AG09319 (cell line): ENCODE measurements at regions not wholly inside any gene's neighbourhood (a gene's known extent, or its start where the extent isn't known, plus 50 kb on each side); places are given as distances from the start of the nearest gene placed in this dataset.
"Not testable (repeated sequence)": the region's sequence is repeated elsewhere in the genome, so short reads cannot be mapped to it uniquely, and the experiment has no call there.

Experiments used
- DNase-seq: peaks from one replicate; pipeline ENCODE4 v3.0.0-alpha.2; 2010; ENCODE audit warnings: low read depth; ENCODE audit errors: extremely low read depth
- CTCF ChIP-seq: IDR thresholded peaks from 2 replicates; pipeline ENCODE4 v1.5.1; 2011; ENCODE audit warnings: low read depth, mild to moderate bottlenecking, inconsistent platforms, low read length, moderate library complexity

GRCh38 chr13:100954430-100955305, 280.1 kb upstream of the TMTC4 start:
- DNase-seq, result no peak

DNA sequence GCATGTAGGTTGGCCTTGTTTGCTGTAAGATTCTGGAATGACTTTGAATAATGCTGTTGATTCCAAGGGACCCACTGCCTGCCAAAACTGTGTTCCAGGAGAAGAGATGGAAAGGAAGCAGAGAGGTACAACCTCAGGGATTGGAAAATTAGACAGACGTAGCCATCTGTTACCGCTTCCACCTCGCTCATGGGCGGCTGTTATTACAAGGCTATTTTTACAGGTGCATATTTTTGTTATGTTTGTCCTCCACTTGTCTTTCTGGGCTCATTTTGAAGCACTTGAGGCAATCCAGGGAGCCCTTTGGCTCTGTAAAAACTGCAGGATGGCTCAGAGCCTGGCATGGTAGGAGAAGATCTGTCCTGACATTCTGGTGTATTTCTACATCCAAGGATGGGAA, 276.4 kb upstream of the TMTC4 start:
- DNase-seq, result no peak
- no peak for TF ChIP-seq CTCF

More at GRCh38 chr13:100954430-100955305, 280.1 kb upstream of the TMTC4 start:
- no peak for TF ChIP-seq CTCF

GRCh38 chr13:100948937-100949336, 274.3 kb upstream of the TMTC4 start:
- DNase-seq, result not testable (repeated sequence)

GRCh38 chr13:100946588-100946987, 272.0 kb upstream of the TMTC4 start:
- no peak for TF ChIP-seq CTCF
- no peak for DNase-seq

DNA sequence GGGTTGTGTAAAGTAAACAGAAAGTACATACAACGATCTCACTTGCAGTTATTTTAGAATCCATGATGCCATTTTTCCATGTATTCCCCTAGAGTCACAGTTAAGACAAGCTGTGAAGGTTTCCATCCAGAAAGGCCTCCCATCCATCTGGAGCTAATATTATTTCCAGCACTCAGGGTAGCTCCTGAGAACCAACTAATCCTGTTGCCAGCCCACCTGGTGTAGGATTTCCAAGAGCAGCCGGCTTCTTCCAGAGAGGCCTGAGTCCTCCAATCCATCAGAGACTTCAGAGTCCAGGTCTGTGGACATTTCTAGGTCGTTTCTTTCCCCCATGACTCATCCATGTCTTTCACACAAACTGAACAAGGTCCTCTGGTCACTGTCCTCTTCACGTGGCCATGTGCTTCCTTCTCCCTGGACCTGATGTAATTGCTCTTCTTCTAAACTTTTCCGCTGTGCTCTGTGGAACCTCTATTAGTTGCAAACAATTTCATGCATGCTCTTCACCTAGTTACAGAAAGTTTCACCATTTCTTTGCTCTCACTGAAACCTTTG, 270.3 kb upstream of the TMTC4 start:
- no peak for DNase-seq
- no peak for TF ChIP-seq CTCF

DNA sequence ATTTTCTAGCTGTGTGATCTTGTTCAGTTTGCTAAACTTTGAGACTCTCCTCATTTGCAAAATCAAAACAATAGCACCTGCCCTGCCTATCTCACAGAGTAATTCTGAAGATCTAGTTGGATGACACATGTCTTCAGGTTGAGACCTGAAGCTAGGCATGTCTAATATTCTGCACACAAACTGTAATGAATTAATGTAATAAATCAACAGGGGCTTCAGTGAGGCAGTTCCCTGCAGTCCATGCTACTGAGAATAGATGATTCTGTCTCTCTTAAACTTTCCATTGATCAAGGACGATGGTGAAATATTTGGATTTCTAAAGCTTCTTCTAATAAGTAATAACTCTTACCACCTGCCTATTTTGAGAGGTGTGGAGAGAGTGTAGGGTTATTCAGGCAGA, 268.1 kb upstream of the TMTC4 start:
- DNase-seq, result no peak

More for the DNA sequence above, 268.1 kb upstream of the TMTC4 start:
- no peak for TF ChIP-seq CTCF
